NB4 (cell line): ENCODE measurements at regions not wholly inside any gene's neighbourhood (a gene's known extent, or its start where the extent isn't known, plus 50 kb on each side); places are given as distances from the start of the nearest gene placed in this dataset.

Experiments
- DNase-seq: peaks from one replicate; pipeline ENCODE4 v3.0.0; 2010; ENCODE audit warnings: low read depth
- H3K4me3 ChIP-seq: one replicate; pipeline ENCODE4 v1.5.1; 2011; ENCODE audit warnings: mild to moderate bottlenecking, low read depth, low read length, moderate library complexity
- MYC ChIP-seq: IDR thresholded peaks from 2 replicates; pipeline ENCODE4 v1.6.1; 2011; ENCODE audit warnings: low read depth, low read length
- POLR2A ChIP-seq: IDR thresholded peaks from 2 replicates; pipeline ENCODE4 v1.6.1; 2011; ENCODE audit warnings: mild to moderate bottlenecking; ENCODE audit not compliant: insufficient read length; ENCODE audit errors: extremely low read depth
- TF ChIP-seq, protein P1 (sequence below): IDR thresholded peaks from one replicate; pipeline ENCODE4 v1.5.1; 2012; ENCODE audit warnings: low read depth, low read length
- TF ChIP-seq, protein P2 (sequence below): IDR thresholded peaks from 2 replicates; pipeline ENCODE4 v1.6.1; 2011; ENCODE audit warnings: low read depth, low read length

DNA sequence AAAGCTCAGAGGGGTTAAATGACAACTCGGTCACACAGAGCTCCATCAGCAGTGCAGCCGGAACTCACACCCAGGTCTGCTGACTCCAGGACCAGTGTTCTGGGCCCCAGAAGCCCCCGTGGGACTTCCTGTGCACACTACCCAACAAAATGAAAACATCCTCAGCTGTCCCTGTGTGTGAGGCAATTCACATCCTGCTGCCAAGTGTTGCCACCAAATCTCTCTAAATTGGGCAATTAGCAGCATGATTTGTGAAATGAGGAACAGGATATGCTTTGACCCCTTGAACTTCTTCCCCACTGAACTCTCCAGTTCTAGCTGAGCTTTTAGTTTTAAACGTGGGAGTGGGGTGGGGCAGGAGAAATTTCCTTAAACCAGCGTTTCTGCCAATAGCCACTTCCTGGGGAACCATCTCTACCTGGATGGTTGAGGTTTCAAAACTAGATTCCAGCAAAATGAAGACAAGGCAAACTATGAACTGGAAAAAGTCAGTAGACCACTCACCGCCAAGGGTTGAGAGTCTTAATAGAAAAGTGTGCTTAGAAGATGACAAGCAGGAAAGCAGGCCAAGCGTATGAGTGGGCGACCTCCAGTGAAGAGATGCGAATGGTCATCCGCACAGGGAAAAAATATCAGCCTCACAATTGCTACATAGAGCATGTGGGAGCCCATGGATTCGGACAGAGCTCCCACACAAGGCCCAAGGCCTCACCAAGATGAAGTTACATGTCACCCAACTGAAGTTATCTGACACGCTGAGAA lies 51.9 kb upstream of the CHST15 start:
- peak; percentile 94 for DNase-seq
- TF ChIP-seq, protein P1, sequence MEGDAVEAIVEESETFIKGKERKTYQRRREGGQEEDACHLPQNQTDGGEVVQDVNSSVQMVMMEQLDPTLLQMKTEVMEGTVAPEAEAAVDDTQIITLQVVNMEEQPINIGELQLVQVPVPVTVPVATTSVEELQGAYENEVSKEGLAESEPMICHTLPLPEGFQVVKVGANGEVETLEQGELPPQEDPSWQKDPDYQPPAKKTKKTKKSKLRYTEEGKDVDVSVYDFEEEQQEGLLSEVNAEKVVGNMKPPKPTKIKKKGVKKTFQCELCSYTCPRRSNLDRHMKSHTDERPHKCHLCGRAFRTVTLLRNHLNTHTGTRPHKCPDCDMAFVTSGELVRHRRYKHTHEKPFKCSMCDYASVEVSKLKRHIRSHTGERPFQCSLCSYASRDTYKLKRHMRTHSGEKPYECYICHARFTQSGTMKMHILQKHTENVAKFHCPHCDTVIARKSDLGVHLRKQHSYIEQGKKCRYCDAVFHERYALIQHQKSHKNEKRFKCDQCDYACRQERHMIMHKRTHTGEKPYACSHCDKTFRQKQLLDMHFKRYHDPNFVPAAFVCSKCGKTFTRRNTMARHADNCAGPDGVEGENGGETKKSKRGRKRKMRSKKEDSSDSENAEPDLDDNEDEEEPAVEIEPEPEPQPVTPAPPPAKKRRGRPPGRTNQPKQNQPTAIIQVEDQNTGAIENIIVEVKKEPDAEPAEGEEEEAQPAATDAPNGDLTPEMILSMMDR = no peak
- peak; percentile 63; the same call in 1 of the 2 replicates for TF ChIP-seq MYC
- TF ChIP-seq, protein P2, sequence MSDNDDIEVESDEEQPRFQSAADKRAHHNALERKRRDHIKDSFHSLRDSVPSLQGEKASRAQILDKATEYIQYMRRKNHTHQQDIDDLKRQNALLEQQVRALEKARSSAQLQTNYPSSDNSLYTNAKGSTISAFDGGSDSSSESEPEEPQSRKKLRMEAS = peak; percentile 61; the same call in 1 of the 2 replicates
- no peak for TF ChIP-seq POLR2A
- no peak overlapping the region for H3K4me3 ChIP-seq

DNA sequence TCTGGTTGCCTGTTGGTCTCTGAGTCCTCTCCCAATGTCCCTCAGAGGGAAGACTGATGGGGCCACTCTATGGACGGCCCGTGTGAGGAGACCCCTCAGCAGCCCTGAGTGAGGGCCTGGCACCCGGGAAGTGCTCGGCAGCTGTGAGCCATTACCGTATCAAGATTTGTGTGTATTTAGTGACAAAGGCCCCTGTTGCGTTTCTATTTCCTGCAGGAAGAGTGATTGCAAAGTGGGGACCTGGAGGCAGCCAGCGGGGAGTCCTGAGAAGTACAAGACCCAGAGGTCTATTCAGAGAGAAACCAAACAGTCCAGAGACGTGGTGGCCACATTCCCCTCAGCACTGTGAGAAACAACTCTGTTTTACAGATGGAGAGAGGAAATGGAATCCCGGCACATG lies 51.1 kb upstream of the CHST15 start:
- H3K4me3 ChIP-seq = no peak overlapping the region
- DNase-seq = no peak
- TF ChIP-seq, protein P1 = no peak
- TF ChIP-seq MYC (no peak), POLR2A (no peak)
- TF ChIP-seq, protein P2 = no peak

DNA sequence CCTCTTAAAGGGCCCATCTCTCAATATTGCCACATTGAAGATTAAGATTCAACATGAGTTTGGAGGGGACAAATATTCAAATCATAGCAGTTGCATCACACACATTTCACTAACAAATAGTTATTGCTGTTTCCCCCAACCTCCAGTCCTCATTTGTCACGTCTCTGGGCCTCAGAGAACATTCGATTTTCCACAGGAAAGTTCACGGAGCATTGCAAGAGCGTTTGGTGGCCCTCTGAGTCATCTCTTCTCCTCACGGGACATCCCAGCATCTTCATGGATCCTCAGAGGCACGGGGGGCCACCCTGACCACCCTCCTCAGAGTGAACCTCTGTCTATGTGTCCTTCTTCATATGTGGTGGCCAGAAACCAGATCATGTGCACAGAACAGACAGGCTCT lies 50.3 kb upstream of the CHST15 start:
- TF ChIP-seq, protein P1 = no peak
- no peak for DNase-seq
- H3K4me3 ChIP-seq = no peak overlapping the region
